Superior temporal gyrus (tissue), 1 donor: ENCODE measurements at regions not wholly inside any gene's neighbourhood (a gene's known extent, or its start where the extent isn't known, plus 50 kb on each side); places are given as distances from the start of the nearest gene placed in this dataset.

Source experiments
- DNase-seq: peaks from one replicate; pipeline ENCODE4 v3.0.0-alpha.2; 2016; ENCODE audit errors: extremely low spot score

GRCh38 chr7:97620495-97620894 lies 111.4 kb upstream of the TAC1 start:
- no peak for DNase-seq

DNA sequence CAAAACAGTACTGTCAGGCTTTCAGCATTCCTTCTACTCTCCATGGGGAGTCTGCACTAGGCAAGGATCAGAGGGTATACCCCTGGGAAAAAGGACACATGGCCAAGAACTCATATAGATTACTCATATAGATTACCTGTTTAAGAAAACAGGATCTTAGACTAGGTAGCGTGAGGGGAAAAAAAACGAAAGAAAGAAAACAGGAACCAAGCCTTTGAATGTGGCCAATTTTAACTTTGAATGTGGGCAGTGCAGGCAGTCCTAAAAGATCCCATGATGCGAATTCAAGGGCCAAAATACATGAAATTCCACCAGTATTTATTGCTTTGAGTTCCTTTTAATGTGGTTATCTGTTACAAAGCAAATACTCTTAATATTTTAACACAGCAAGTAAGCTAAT lies 108.6 kb upstream of the TAC1 start:
- DNase-seq, result no peak

GRCh38 chr7:97630116-97630515 lies 101.8 kb upstream of the TAC1 start:
- DNase-seq, result no peak

DNA sequence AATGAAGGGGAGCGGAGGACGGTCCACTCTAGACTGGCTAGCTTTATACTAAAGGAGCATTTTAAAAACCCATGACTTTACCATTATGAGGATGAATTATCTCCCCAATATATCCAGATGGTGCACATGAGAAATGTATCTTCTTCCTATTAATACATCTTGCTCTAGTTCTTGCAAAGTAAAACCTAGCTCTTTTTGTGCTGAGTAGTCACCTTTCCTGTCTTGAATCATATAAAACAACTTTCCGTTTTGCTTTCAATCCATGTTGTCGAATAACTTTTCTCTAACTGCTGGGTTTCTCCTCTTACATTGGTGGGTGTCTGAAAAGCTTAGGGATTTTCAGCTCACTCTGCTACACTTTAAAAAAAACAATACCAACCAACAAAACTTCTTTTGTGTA lies 96.3 kb upstream of the TAC1 start:
- no peak for DNase-seq

- DNase-seq, result no peak
These were observed 92.8 kb upstream of the TAC1 start for GRCh38 chr7:97639036-97639435.

DNA sequence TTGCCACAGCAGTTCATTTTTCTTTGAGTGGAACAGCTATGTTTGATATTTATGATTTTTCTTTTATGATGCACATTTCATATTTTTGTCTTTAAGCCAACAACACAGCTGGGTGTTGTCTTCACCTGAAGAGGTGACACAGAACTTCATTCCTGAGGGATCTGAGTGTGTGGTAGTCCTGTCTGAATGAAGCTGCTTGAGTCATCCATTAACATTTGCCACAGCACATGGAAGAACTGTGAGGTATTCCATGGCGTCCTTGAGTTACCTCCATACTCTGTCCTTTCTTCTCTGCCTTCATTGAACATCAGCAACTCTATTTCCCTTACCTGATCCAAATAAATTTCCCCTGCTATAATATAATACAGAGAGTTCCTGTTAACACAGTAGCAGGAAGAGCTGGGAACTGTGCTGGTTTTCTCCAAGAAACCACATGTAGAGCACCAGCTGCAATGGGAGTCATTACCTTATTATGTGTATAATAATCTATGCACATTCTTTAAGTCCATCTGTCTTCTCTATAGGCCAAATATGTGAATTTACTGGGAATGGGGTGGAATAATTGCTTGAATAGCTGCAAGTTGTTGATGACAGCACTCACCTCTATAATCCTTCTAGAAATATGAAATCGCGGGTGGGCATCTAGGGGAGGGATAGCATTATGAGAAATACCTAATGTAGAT lies 72.4 kb upstream of the TAC1 start:
- no peak for DNase-seq

DNA sequence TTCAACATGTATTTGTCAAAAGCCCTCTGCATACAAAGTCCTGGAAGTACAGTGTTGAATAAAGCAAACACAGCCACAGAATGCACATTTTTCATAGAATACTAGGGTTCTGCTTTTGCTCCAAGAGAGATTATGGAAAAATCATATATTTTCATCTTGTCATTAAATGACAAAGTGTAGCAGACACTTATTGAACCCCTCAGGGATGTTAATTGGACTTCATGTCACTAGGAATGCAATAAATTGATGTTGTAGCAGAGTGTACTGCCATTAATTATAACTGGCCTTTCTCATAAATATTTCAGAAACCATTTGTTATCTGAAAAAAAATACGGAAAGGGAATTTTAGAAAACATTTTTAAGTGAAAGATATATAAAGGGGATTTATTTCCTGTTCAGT lies 64.5 kb upstream of the TAC1 start:
- no peak for DNase-seq

DNA sequence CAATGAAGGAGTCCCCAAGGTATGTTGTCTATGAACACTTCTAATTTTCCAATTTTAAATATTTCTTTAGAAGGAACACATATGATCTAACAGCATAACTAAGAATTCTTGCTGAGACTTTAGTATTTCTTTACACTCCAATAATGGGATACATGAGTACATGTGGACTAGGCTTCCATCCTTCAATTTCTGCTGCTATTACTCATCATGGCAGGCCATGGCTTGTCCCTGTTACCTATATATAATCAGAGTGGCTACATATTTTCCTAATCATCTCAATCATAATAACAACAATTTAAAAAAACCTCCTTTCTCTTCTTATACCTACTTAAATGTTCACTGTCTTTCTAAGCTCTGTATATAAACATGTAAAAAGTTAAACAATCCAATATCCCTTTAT lies 60.3 kb upstream of the TAC1 start:
- DNase-seq, result no peak

DNA sequence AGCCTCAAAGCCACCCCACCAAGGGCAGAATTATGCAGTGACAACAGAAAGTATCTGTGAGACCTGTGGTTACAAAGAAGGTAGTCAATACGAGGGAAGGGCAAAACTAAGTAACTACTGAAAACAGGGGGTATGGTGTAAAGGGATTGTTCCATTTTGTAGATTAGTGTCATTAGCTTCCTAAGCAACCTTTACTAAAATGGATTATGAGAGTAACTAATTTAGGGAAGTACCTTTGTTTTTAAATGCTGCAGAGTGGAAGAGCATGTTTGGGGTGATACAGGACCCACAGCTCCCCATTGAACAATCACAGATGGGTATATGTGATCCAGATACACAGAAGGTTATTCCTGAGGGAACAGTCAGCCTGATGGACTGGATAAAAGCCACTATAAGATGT lies 51.3 kb upstream of the TAC1 start:
- no peak for DNase-seq
